OCI-LY7 (cell line): ENCODE measurements at regions not wholly inside any gene's neighbourhood (a gene's known extent, or its start where the extent isn't known, plus 50 kb on each side); places are given as distances from the start of the nearest gene placed in this dataset.

ENCODE experiments used
- BruUV-seq: library from RNA; stranded (reverse); fragments of 400-500 nt; replicated peaks from 2 replicates; lab custom pipeline; 2021; lab: Mats Ljungman, UMichigan
- CTCF ChIA-PET: fragments of 300-600 bp; sonication (Branson Sonifier 250); formaldehyde crosslinking; loops from one replicate; lab custom pipeline; 2022; ENCODE audit warnings: antibody characterized with exemption; ENCODE audit not compliant: unreplicated experiment; lab: Charles Lee
- POLR2A ChIA-PET: fragments of 300-600 bp; sonication (Branson Sonifier 250); formaldehyde crosslinking; loops from one replicate; lab custom pipeline; 2022; ENCODE audit warnings: antibody characterized with exemption; lab: Charles Lee
- DNase-seq: peaks from one replicate; pipeline ENCODE4 v3.0.0-alpha.2; 2015; ENCODE audit warnings: low spot score
- H2AFZ ChIP-seq: fragments of 200-600 bp; sonication (generic), shearing (Covaris generic); 2 replicates; pipeline ENCODE4 v1.6.1; 2014; ENCODE audit warnings: mild to moderate bottlenecking, antibody characterized with exemption, low read length, moderate library complexity
- H3K27ac ChIP-seq: fragments of 200-600 bp; sonication (generic); 2 replicates; pipeline ENCODE4 v1.5.1; 2014; ENCODE audit warnings: mixed run types, low read depth, mild to moderate bottlenecking, moderate library complexity, low read length, inconsistent platforms; ENCODE audit not compliant: poor library complexity, severe bottlenecking
- H3K36me3 ChIP-seq: fragments of 200-600 bp; sonication (generic); 2 replicates; pipeline ENCODE4 v1.6.1; 2014; ENCODE audit warnings: mild to moderate bottlenecking, antibody characterized with exemption, low read length, moderate library complexity, mixed read lengths; ENCODE audit not compliant: insufficient read depth
- H3K4me1 ChIP-seq: fragments of 200-600 bp; sonication (generic); 2 replicates; pipeline ENCODE4 v1.5.1; 2014; ENCODE audit warnings: mild to moderate bottlenecking, low read length; ENCODE audit not compliant: insufficient read depth, poor library complexity, severe bottlenecking
- H3K4me2 ChIP-seq: fragments of 200-600 bp; sonication (generic); 2 replicates; pipeline ENCODE4 v1.6.1; 2014; ENCODE audit warnings: mild to moderate bottlenecking, low read length
- H3K4me3 ChIP-seq: fragments of 200-600 bp; sonication (generic); 2 replicates; pipeline ENCODE4 v1.5.1; 2014; ENCODE audit warnings: mild to moderate bottlenecking, low read depth, low read length; ENCODE audit not compliant: poor library complexity, severe bottlenecking
- H3K79me2 ChIP-seq: fragments of 200-600 bp; sonication (generic); 2 replicates; pipeline ENCODE4 v1.6.1; 2016; ENCODE audit warnings: low read depth, mild to moderate bottlenecking, low read length, moderate library complexity, mixed read lengths; ENCODE audit not compliant: insufficient read depth
- H3K9me2 ChIP-seq: fragments of 200-600 bp; sonication (generic); 2 replicates; pipeline ENCODE4 v1.6.1; 2016; ENCODE audit warnings: mild to moderate bottlenecking, low read length, mixed read lengths; ENCODE audit not compliant: insufficient read depth
- H3K9me3 ChIP-seq: fragments of 200-600 bp; sonication (generic); 2 replicates; pipeline ENCODE4 v1.6.1; 2014; ENCODE audit warnings: mild to moderate bottlenecking, mixed run types, low read length, mixed read lengths
- H4K20me1 ChIP-seq: fragments of 200-600 bp; sonication (generic); 2 replicates; pipeline ENCODE4 v1.6.1; 2014; ENCODE audit warnings: mild to moderate bottlenecking, antibody characterized with exemption, low read length, moderate library complexity, mixed read lengths; ENCODE audit not compliant: insufficient read depth
- EZH2phosphoT487 ChIP-seq: fragments of 200-600 bp; sonication (generic); IDR thresholded peaks from 2 replicates; pipeline ENCODE4 v1.6.1; 2018; ENCODE audit warnings: low read depth, borderline replicate concordance, mild to moderate bottlenecking, mixed run types, antibody characterized with exemption, low read length, moderate library complexity, mixed read lengths
- intact Hi-C: fragments of 100-400 bp; cut with micrococcal nuclease; formaldehyde crosslinking; loops from one replicate; pipeline ENCODE4 v1.10.0; 2022; ENCODE audit not compliant: unreplicated experiment
- TF ChIP-seq, protein P1 (sequence below): fragments of 200-600 bp; sonication (generic); conservative IDR thresholded peaks from 2 replicates; pipeline ENCODE4 v1.5.1; 2014; ENCODE audit warnings: mild to moderate bottlenecking, antibody characterized with exemption, low read length, moderate library complexity, mixed read lengths

DNA sequence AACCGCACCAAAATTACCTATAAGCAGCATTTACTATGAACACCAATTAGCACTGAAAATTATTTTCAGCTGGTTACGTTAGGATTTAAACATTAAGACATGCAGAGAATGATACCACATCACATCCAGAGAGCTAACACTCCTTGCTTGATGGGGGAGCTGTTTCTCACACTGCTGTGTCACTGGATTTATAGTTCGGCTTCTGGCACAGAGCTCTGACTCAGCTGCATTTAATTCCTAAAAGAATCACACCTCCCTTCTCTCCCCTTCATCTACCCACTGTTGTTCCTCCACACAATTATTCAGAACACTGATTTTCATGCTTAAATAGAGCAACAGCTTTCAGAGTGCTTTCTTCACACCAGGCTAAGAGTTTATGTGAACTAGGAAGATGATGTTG is 82.6 kb upstream of the SV2C start:
- no peaks in the 10 kb centered on the region for H4K20me1 ChIP-seq
- intact Hi-C loops = no loop called here
- H3K4me2 ChIP-seq = no peak overlapping the region
- H3K4me3 ChIP-seq = no peak overlapping the region
- POLR2A ChIA-PET = no interaction called here
- H3K4me1 ChIP-seq = no peaks in the 10 kb centered on the region
- no peaks in the 10 kb centered on the region for H3K79me2 ChIP-seq
- H2AFZ ChIP-seq = no peak overlapping the region
- H3K27ac ChIP-seq = no peak overlapping the region
- CTCF ChIA-PET = no interaction called here
- no peak for TF ChIP-seq EZH2phosphoT487
- H3K9me2 ChIP-seq = no peaks in the 10 kb centered on the region
- no TSS peak for BruUV-seq
- no peaks in the 10 kb centered on the region for H3K36me3 ChIP-seq
- DNase-seq = no peak
- H3K9me3 ChIP-seq = no peaks in the 10 kb centered on the region

DNA sequence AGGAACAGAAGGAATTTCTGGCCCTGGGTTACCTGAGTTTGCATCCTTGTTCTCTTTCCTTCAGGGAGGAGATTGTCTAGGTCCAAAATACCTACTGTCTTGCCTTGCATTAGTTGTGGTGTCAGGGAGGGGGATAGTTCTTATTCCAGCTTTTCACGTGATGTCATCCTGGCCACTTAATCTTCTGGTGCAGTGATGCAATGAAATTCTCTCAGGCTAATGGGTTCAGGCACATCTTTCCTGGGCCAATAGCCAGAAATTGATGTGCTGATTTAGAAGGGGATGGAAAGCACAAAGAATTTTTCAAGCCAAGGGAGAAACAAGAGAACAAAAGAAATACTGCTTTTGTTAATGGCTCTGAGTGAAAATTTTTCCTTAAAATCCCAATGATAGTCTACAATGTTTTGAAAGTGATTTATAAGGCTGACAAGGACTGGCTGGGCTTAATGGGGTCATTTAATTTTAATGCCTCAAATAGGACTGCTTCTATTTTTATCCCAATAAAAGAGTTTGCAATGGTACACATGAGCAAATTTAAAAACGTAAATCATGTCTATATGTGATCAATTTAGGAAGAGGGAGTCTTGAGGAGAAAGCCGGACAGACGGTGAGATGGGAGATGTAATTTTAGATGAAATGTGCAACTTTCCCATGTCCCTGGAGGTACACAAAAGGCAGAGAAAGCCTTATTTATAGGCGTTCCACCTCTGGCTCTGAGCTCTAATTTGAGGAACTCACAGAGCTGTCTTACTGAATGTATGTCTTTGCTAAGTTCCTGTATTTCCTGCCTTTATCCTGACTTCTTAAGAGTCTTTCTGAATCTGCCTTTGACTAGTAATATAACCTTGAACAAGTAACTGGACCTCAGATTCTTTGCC is 89.3 kb upstream of the SV2C start:
- H3K79me2 ChIP-seq = no peaks in the 10 kb centered on the region
- H4K20me1 ChIP-seq = no peaks in the 10 kb centered on the region
- POLR2A ChIA-PET = interaction anchor here (1.5 kb wide), 1 partner anchor 53 kb away, joined by 4 read pairs; no protein-coding TSS in a partner anchor
- CTCF ChIA-PET = no interaction called here
- no peaks in the 10 kb centered on the region for H3K9me3 ChIP-seq
- H2AFZ ChIP-seq = no peak overlapping the region
- H3K36me3 ChIP-seq = no peaks in the 10 kb centered on the region
- intact Hi-C loops = no loop called here
- H3K4me2 ChIP-seq = no peak overlapping the region
- no peak for DNase-seq
- no peaks in the 10 kb centered on the region for H3K9me2 ChIP-seq
- H3K4me1 ChIP-seq = no peaks in the 10 kb centered on the region
- BruUV-seq = no TSS peak
- TF ChIP-seq EZH2phosphoT487 = no peak
- TF ChIP-seq, protein P1, sequence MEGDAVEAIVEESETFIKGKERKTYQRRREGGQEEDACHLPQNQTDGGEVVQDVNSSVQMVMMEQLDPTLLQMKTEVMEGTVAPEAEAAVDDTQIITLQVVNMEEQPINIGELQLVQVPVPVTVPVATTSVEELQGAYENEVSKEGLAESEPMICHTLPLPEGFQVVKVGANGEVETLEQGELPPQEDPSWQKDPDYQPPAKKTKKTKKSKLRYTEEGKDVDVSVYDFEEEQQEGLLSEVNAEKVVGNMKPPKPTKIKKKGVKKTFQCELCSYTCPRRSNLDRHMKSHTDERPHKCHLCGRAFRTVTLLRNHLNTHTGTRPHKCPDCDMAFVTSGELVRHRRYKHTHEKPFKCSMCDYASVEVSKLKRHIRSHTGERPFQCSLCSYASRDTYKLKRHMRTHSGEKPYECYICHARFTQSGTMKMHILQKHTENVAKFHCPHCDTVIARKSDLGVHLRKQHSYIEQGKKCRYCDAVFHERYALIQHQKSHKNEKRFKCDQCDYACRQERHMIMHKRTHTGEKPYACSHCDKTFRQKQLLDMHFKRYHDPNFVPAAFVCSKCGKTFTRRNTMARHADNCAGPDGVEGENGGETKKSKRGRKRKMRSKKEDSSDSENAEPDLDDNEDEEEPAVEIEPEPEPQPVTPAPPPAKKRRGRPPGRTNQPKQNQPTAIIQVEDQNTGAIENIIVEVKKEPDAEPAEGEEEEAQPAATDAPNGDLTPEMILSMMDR = no peak
- H3K27ac ChIP-seq = no peak overlapping the region
- H3K4me3 ChIP-seq = no peak overlapping the region

DNA sequence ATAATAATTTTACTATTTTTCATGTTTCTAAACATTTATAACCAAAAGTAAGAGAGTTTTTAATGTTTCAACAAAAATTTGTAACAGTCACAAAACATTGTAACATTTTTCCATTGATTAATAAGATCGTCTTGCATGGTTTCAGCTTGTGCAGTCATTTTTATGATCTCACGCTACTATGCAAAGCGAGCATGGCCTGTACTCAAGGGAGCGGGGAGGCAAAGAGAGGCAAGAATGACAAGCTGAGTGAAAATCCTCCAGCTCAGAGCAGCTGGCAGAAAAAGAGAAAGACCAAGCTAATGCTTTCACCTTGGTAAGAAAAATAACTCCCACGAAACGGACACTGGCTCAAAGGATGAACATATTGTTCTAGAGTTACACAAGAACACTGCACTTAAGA is 90.0 kb upstream of the SV2C start:
- Histone ChIP-seq H3K27ac (no peak overlapping the region), H3K4me2 (no peak overlapping the region), H3K4me3 (no peak overlapping the region), H3K36me3 (no peaks in the 10 kb centered on the region), H3K9me3 (no peaks in the 10 kb centered on the region), H3K4me1 (no peaks in the 10 kb centered on the region), H3K9me2 (no peaks in the 10 kb centered on the region), H3K79me2 (no peaks in the 10 kb centered on the region), H2AFZ (no peak overlapping the region), H4K20me1 (no peaks in the 10 kb centered on the region)
- ChIA-PET CTCF (no interaction called here), POLR2A (interaction anchor here (0.6 to 1.5 kb wide), 2 partner anchors 52 to 137 kb away, joined by 4 to 5 read pairs; no protein-coding TSS in a partner anchor)
- TF ChIP-seq, protein P1 = no peak
- TF ChIP-seq EZH2phosphoT487 = no peak
- intact Hi-C loops = no loop called here
- no peak for DNase-seq
- BruUV-seq = no TSS peak
